Cardiac septum (tissue), 1 donor: ENCODE measurements at regions not wholly inside any gene's neighbourhood (a gene's known extent, or its start where the extent isn't known, plus 50 kb on each side); places are given as distances from the start of the nearest gene placed in this dataset.
"Not testable (repeated sequence)": the region's sequence is repeated elsewhere in the genome, so short reads cannot be mapped to it uniquely, and the experiment has no call there.

Experiments used
- DNase-seq: peaks from one replicate; pipeline ENCODE4 v3.0.0-alpha.2; 2020; ENCODE audit warnings: low spot score
- intact Hi-C: fragments of 100-400 bp; cut with DNase I; formaldehyde crosslinking; loops from one replicate; pipeline ENCODE4 v1.14.0; 2022
- donor health status: DM: no; HTN: no; CAD: no.

GRCh38 chr22:22753526-22754267, 109.3 kb downstream of the GGTLC2 start:
- intact Hi-C loops, result no loop called here
- DNase-seq, result no peak

- intact Hi-C loops, result no loop called here
- no peak for DNase-seq
Measured at GRCh38 chr22:22754268-22754657, 109.8 kb downstream of the GGTLC2 start.

- intact Hi-C loops, result no loop called here
- no peak for DNase-seq
Measured at GRCh38 chr22:22754961-22755777, 110.8 kb downstream of the GGTLC2 start.

- DNase-seq, result no peak
- intact Hi-C loops, result no loop called here
Measured at GRCh38 chr22:22755778-22756100, 111.3 kb downstream of the GGTLC2 start.

GRCh38 chr22:22756109-22756508, 111.7 kb downstream of the GGTLC2 start:
- no peak for DNase-seq
- intact Hi-C loops, result no loop called here

GRCh38 chr22:22756551-22757201, 112.3 kb downstream of the GGTLC2 start:
- DNase-seq, intact Hi-C loops: not testable (repeated sequence)

- DNase-seq, intact Hi-C loops: not testable (repeated sequence)
Measured at GRCh38 chr22:22758101-22758807, 113.8 kb downstream of the GGTLC2 start.

- no peak for DNase-seq
Measured at GRCh38 chr22:22759371-22759770, 115.0 kb downstream of the GGTLC2 start.

GRCh38 chr22:22759889-22760546, 115.6 kb downstream of the GGTLC2 start:
- DNase-seq, result no peak
- intact Hi-C loops, result loop anchor here (10.0 kb wide), 1 partner anchor 55 kb away; no protein-coding TSS in a partner anchor

More at GRCh38 chr22:22759371-22759770, 115.0 kb downstream of the GGTLC2 start:
- intact Hi-C loops, result no loop called here

- DNase-seq, result no peak
- intact Hi-C loops, result loop anchor here (10.0 kb wide), 1 partner anchor 57 kb away; no protein-coding TSS in a partner anchor
Measured at GRCh38 chr22:22761606-22761962, 117.2 kb downstream of the GGTLC2 start.

- no peak for DNase-seq
- intact Hi-C loops, result loop anchor here (10.0 kb wide), 1 partner anchor 57 kb away; no protein-coding TSS in a partner anchor
Measured at GRCh38 chr22:22761963-22762772, 117.8 kb downstream of the GGTLC2 start.

GRCh38 chr22:22763512-22763911, 119.1 kb downstream of the GGTLC2 start:
- intact Hi-C loops, result loop anchor here (10.0 kb wide), 1 partner anchor 59 kb away; no protein-coding TSS in a partner anchor

GRCh38 chr22:22764085-22764484, 119.7 kb downstream of the GGTLC2 start:
- no peak for DNase-seq
- intact Hi-C loops, result loop anchor here (10.0 kb wide), 1 partner anchor 59 kb away; no protein-coding TSS in a partner anchor

More at GRCh38 chr22:22763512-22763911, 119.1 kb downstream of the GGTLC2 start:
- DNase-seq, result no peak

- DNase-seq, result no peak
- intact Hi-C loops, result loop anchor here (10.0 kb wide), 1 partner anchor 63 kb away; no protein-coding TSS in a partner anchor
Measured at GRCh38 chr22:22767876-22768602, 119.6 kb upstream of the IGLL5 start.

- intact Hi-C loops, result loop anchor here (10.0 kb wide), 1 partner anchor 64 kb away; no protein-coding TSS in a partner anchor
- DNase-seq, result no peak
Measured at GRCh38 chr22:22768885-22769284, 118.7 kb upstream of the IGLL5 start.

GRCh38 chr22:22769434-22770279, 118.0 kb upstream of the IGLL5 start:
- intact Hi-C loops, result loop anchor here (10.0 kb wide), 1 partner anchor 65 kb away; no protein-coding TSS in a partner anchor
- no peak for DNase-seq
